Spleen (tissue), 11 donors: ENCODE measurements at regions not wholly inside any gene's neighbourhood (a gene's known extent, or its start where the extent isn't known, plus 50 kb on each side); places are given as distances from the start of the nearest gene placed in this dataset.

Source experiments
- DNase-seq: peaks from one replicate; pipeline ENCODE4 v3.0.0-alpha.2; 2020
- H3K27ac ChIP-seq, 8 donors: fragments of 200-600 bp; sonication (generic) in 7 of 8; 1 replicate in 4 of 8; 2 replicates in 4 of 8; pipeline versions ENCODE4 v1.5.0 to v1.8.0; 2016 to 2021; ENCODE audit warnings: inconsistent platforms in 4 of 8, mild to moderate bottlenecking in 4 of 8, moderate library complexity in 1 of 8
- H3K27me3 ChIP-seq, 7 donors: fragments of 200-600 bp; sonication (generic) in 6 of 7; replicated peaks in 1 of 7; 1 replicate in 4 of 7; 2 replicates in 3 of 7; pipeline versions ENCODE4 v1.5.0 to v1.8.0; 2016 to 2021; ENCODE audit warnings: inconsistent platforms in 3 of 7, mild to moderate bottlenecking in 1 of 7
- H3K36me3 ChIP-seq, 6 donors: fragments of 200-600 bp; sonication (generic) in 5 of 6; 1 replicate in 4 of 6; 2 replicates in 2 of 6; pipeline versions ENCODE4 v1.5.0 to v1.8.0; 2016 to 2021; ENCODE audit warnings: inconsistent platforms in 2 of 6
- H3K4me1 ChIP-seq, 6 donors: fragments of 200-600 bp; sonication (generic) in 5 of 6; 1 replicate in 3 of 6; 2 replicates in 3 of 6; pipeline versions ENCODE4 v1.5.0 to v1.8.0; 2016 to 2021; ENCODE audit warnings: inconsistent platforms in 3 of 6
- H3K4me3 ChIP-seq, 8 donors: fragments of 200-600 bp; sonication (generic) in 7 of 8; 1 replicate in 4 of 8; 2 replicates in 4 of 8; pipeline versions ENCODE4 v1.5.0 to v1.8.0; 2016 to 2021; ENCODE audit warnings: inconsistent platforms in 4 of 8, mild to moderate bottlenecking in 4 of 8, moderate library complexity in 2 of 8
- H3K9me3 ChIP-seq, 8 donors: fragments of 200-600 bp; sonication (generic) in 7 of 8; 1 replicate in 4 of 8; 2 replicates in 4 of 8; pipeline versions ENCODE4 v1.5.0 to v1.8.0; 2016 to 2021; ENCODE audit warnings: inconsistent platforms in 4 of 8
- POLR2A ChIP-seq, 3 donors: fragments of 450-650 bp; IDR thresholded peaks; one replicate each; pipeline ENCODE4 v1.5.1; 2017; ENCODE audit warnings: antibody characterized with exemption in 3 of 3, mild to moderate bottlenecking in 1 of 3
- POLR2AphosphoS5 ChIP-seq, 3 donors: sonication (generic); formaldehyde crosslinking; IDR thresholded peaks; one replicate each; pipeline ENCODE4 v1.5.1; 2017; ENCODE audit warnings: antibody characterized with exemption in 3 of 3
- WGBS, 5 donors: extraction: QIAGEN DNeasy Blood & Tissue Kit in 3 of 5; methylation state at CpG; one replicate each; pipeline versions ENCODE4 v1.1.5 to v1.1.7; 2013 to 2018; 5-methylcytosine and 5-hydroxymethylcytosine counted together
- intact Hi-C: fragments of 100-400 bp; cut with DNase I; formaldehyde crosslinking; loops from one replicate; pipeline ENCODE4 v1.15.0; 2023; ENCODE audit warnings: low total_unique reads
- TF ChIP-seq, protein P1 (sequence below), 11 experiments: fragments of 200-600 bp in 7 of 11; fragments of 450-650 bp in 4 of 11; sonication (generic) in 4 of 11; IDR thresholded peaks in 8 of 11; conservative IDR thresholded peaks in 3 of 11; 1 replicate in 7 of 11; 2 replicates in 4 of 11; pipeline versions ENCODE4 v1.4.0 to v1.8.0; 2016 to 2021; ENCODE audit warnings: antibody characterized with exemption in 11 of 11, inconsistent platforms in 4 of 11, mild to moderate bottlenecking in 1 of 11
- donor health status: healthy with polysubstance abuse.
- donor health status: DM: no; HTN: no; CAD: no; lungs with moderate emphysema.
- donor health status: DM: no; HTN: no; CAD: no.
- donor health status: Bipolar disorder and iron deficiency.
- donor health status: healthy.
- donor health status: DM: no; HTN: no; CAD: no.
- donor health status: DM: yes; HTN: yes; CAD: no.

- intact Hi-C loops, result no loop called here
- Histone ChIP-seq H3K27ac (no peak overlapping the region), H3K27me3 (no peaks in the 10 kb centered on the region), H3K4me3 (no peak overlapping the region), H3K36me3 (no peaks in the 10 kb centered on the region), H3K4me1 (peaks cover 0 to 8% (median 3%) of the 10 kb centered on the region in 6 donors), H3K9me3 (peaks cover 0 to 3% (median 0%) of the 10 kb centered on the region in 8 donors)
- TF ChIP-seq POLR2A (IDR thresholded peaks at IDR 0.05) (no peak), POLR2AphosphoS5 (IDR thresholded peaks at IDR 0.05) (no peak)
- TF ChIP-seq, protein P1, sequence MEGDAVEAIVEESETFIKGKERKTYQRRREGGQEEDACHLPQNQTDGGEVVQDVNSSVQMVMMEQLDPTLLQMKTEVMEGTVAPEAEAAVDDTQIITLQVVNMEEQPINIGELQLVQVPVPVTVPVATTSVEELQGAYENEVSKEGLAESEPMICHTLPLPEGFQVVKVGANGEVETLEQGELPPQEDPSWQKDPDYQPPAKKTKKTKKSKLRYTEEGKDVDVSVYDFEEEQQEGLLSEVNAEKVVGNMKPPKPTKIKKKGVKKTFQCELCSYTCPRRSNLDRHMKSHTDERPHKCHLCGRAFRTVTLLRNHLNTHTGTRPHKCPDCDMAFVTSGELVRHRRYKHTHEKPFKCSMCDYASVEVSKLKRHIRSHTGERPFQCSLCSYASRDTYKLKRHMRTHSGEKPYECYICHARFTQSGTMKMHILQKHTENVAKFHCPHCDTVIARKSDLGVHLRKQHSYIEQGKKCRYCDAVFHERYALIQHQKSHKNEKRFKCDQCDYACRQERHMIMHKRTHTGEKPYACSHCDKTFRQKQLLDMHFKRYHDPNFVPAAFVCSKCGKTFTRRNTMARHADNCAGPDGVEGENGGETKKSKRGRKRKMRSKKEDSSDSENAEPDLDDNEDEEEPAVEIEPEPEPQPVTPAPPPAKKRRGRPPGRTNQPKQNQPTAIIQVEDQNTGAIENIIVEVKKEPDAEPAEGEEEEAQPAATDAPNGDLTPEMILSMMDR (IDR thresholded peaks at IDR 0.05 in 8 of 11, conservative IDR thresholded peaks at IDR 0.05 in 3 of 11), result no peak
- 91 to 99% (median 96%) methylated on average over 6 of the region's 6 CpGs for WGBS, 5 donors
- DNase-seq, result no peak
Measured at GRCh38 chr14:95397325-95397724, 77.6 kb upstream of the CLMN start.

GRCh38 chr14:95396221-95396620 lies 76.5 kb upstream of the CLMN start:
- DNase-seq, result no peak
- Histone ChIP-seq H3K27me3 (no peaks in the 10 kb centered on the region), H3K4me1 (peaks cover 0 to 8% (median 3%) of the 10 kb centered on the region in 6 donors), H3K9me3 (peaks cover 0 to 3% (median 0%) of the 10 kb centered on the region in 8 donors), H3K36me3 (no peaks in the 10 kb centered on the region), H3K27ac (peak overlapping the region in 6 of 8 donors; percentile 38 to 76 (median 52)), H3K4me3 (no peak overlapping the region)
- WGBS, 5 donors, result 12 to 38% (median 20%) methylated on average over 4 of the region's 4 CpGs
- TF ChIP-seq, protein P1 (IDR thresholded peaks at IDR 0.05 in 8 of 11, conservative IDR thresholded peaks at IDR 0.05 in 3 of 11), result no peak
- TF ChIP-seq POLR2A (IDR thresholded peaks at IDR 0.05) (no peak), POLR2AphosphoS5 (IDR thresholded peaks at IDR 0.05) (no peak)
- intact Hi-C loops, result no loop called here

DNA sequence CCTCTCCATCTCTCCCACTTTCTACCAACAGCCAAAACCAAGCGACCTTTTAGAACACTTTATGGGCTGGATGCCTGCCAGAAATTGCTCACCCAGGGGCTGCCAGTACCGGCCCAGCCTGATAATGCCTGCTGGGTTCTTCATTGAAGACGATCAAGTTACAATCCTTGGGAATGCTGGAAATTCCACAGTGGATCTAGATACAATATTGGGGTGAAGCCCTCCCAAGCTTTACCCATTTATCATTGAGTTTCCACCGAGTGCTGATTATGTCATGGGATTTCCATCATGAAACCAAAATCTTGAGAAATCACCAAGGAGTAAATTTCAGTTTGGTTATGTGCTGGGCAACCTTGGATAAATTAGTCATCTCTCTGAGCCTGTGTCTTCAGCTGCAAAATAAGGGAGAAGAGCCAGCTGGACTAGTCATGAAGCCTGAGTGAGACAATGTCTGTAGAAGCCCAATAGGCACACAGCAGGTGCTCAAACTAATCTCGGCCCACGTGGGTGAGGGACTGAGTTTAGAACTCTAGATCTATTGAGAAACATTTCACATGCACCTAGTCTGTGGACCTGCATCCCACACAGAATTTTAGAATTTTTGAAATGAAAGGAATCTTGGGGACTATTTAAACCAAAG lies 75.5 kb upstream of the CLMN start:
- WGBS, 5 donors, result 63 to 83% (median 80%) methylated on average over 6 of the region's 6 CpGs
- DNase-seq, result peak; percentile 36
- TF ChIP-seq, protein P1 (IDR thresholded peaks at IDR 0.05 in 8 of 11, conservative IDR thresholded peaks at IDR 0.05 in 3 of 11), result no peak
- TF ChIP-seq POLR2A (IDR thresholded peaks at IDR 0.05) (no peak), POLR2AphosphoS5 (IDR thresholded peaks at IDR 0.05) (no peak)
- intact Hi-C loops, result no loop called here
- no peaks in the 10 kb centered on the region for H3K27me3 ChIP-seq
- H3K4me1 ChIP-seq, result peaks cover 0 to 8% (median 3%) of the 10 kb centered on the region in 6 donors
- H3K36me3 ChIP-seq, result no peaks in the 10 kb centered on the region
- H3K27ac ChIP-seq, result peak overlapping the region in 3 of 8 donors; percentile 38 to 76 (median 66)
- H3K9me3 ChIP-seq, result peaks cover 0 to 10% (median 1%) of the 10 kb centered on the region in 8 donors
- H3K4me3 ChIP-seq, result no peak overlapping the region

GRCh38 chr14:95394297-95395097 lies 74.8 kb upstream of the CLMN start:
- H3K36me3 ChIP-seq, result no peaks in the 10 kb centered on the region
- no peaks in the 10 kb centered on the region for H3K27me3 ChIP-seq
- DNase-seq, result no peak
- no peak overlapping the region for H3K4me3 ChIP-seq
- H3K27ac ChIP-seq, result no peak overlapping the region
- peaks cover 0 to 10% (median 1%) of the 10 kb centered on the region in 8 donors for H3K9me3 ChIP-seq
- TF ChIP-seq, protein P1 (IDR thresholded peaks at IDR 0.05 in 8 of 11, conservative IDR thresholded peaks at IDR 0.05 in 3 of 11), result no peak
- TF ChIP-seq POLR2A (IDR thresholded peaks at IDR 0.05) (no peak), POLR2AphosphoS5 (IDR thresholded peaks at IDR 0.05) (no peak)
- H3K4me1 ChIP-seq, result peaks cover 0 to 8% (median 3%) of the 10 kb centered on the region in 6 donors
- intact Hi-C loops, result no loop called here
- 57 to 83% (median 76%) methylated on average over 3 of the region's 3 CpGs for WGBS, 5 donors
